B cell (primary cell): ENCODE measurements at regions not wholly inside any gene's neighbourhood (a gene's known extent, or its start where the extent isn't known, plus 50 kb on each side); places are given as distances from the start of the nearest gene placed in this dataset.

Source experiments
- ATAC-seq: fragments of 200-7000 bp; cut with Tn5 transposase; one replicate; pipeline ENCODE4 v1.10.0; 2021; ENCODE audit warnings: low read depth, mild to moderate bottlenecking, moderate number of reproducible peaks, moderate library complexity
- CTCF ChIA-PET: fragments of 350-600 bp; sonication (Branson Sonifier 250); formaldehyde crosslinking; loops from one replicate; lab custom pipeline; 2021; ENCODE audit warnings: antibody characterized with exemption, inconsistent platforms; lab: Charles Lee
- POLR2A ChIA-PET: fragments of 350-600 bp; sonication (Branson Sonifier 250); formaldehyde crosslinking; loops from one replicate; lab custom pipeline; 2021; ENCODE audit warnings: antibody characterized with exemption; lab: Charles Lee
- DNase-seq: peaks from one replicate; pipeline ENCODE4 v3.0.0; 2013
- H2AFZ ChIP-seq: 2 replicates; pipeline ENCODE4 v1.6.1; 2012; ENCODE audit warnings: mild to moderate bottlenecking, low read depth, low read length; ENCODE audit not compliant: insufficient read depth, poor library complexity, severe bottlenecking
- H3K27ac ChIP-seq, 2 donors: 1 replicate in 1 of 2; 2 replicates in 1 of 2; pipeline ENCODE4 v1.5.1; 2012 to 2013; ENCODE audit warnings: low read length in 2 of 2, mild to moderate bottlenecking in 2 of 2, moderate library complexity in 1 of 2
- H3K27me3 ChIP-seq, 4 experiments: fragments of 200-600 bp in 1 of 4; sonication (generic) in 1 of 4; replicated peaks in 1 of 4; 1 replicate in 2 of 4; 2 replicates in 2 of 4; pipeline versions ENCODE4 v1.6.1 to v1.7.0; 2013 to 2016; ENCODE audit warnings: low read length in 3 of 4, mild to moderate bottlenecking in 2 of 4, mixed read lengths in 1 of 4, moderate library complexity in 1 of 4; ENCODE audit not compliant: insufficient read depth in 4 of 4, control insufficient read depth in 3 of 4; ENCODE audit errors: control extremely low read depth in 1 of 4
- H3K36me3 ChIP-seq, 2 experiments: replicated peaks in 1 of 2; 1 replicate in 1 of 2; 2 replicates in 1 of 2; pipeline versions ENCODE4 v1.6.1 to v1.7.1; 2013; ENCODE audit warnings: low read length in 1 of 2; ENCODE audit not compliant: insufficient read depth in 2 of 2, control insufficient read depth in 1 of 2; ENCODE audit errors: control extremely low read depth in 1 of 2, extremely low read depth in 1 of 2
- H3K4me1 ChIP-seq, 2 donors: fragments of 200-600 bp in 1 of 2; sonication (generic) in 1 of 2; 1 replicate in 1 of 2; 2 replicates in 1 of 2; pipeline versions ENCODE4 v1.5.1 to v1.6.1; 2013 to 2017; ENCODE audit warnings: low read length in 2 of 2; ENCODE audit not compliant: control insufficient read depth in 2 of 2, insufficient read depth in 2 of 2
- H3K4me2 ChIP-seq: replicated peaks from 2 replicates; pipeline ENCODE3; 2012; ENCODE audit warnings: mild to moderate bottlenecking, low read depth, low read length; ENCODE audit not compliant: poor library complexity, severe bottlenecking
- H3K4me3 ChIP-seq, 5 experiments: fragments of 200-600 bp in 1 of 5; sonication (generic) in 1 of 5; 1 replicate in 3 of 5; 2 replicates in 2 of 5; pipeline versions ENCODE4 v1.5.1 to v1.7.0; 2011 to 2016; ENCODE audit warnings: low read length in 4 of 5, mild to moderate bottlenecking in 4 of 5, low read depth in 2 of 5, control low read depth in 1 of 5, moderate library complexity in 1 of 5; ENCODE audit not compliant: insufficient read depth in 1 of 5; ENCODE audit errors: control extremely low read depth in 1 of 5, extremely low read depth in 1 of 5
- H3K79me2 ChIP-seq: fragments of 200-600 bp; sonication (generic); one replicate; pipeline ENCODE4 v1.6.0; 2016; ENCODE audit warnings: low read length; ENCODE audit not compliant: control insufficient read depth, insufficient read depth
- H3K9ac ChIP-seq: fragments of 200-600 bp; sonication (generic); 2 replicates; pipeline ENCODE4 v1.6.1; 2017; ENCODE audit warnings: mild to moderate bottlenecking, low read length, moderate library complexity
- H3K9me3 ChIP-seq, 3 donors: one replicate each; pipeline versions ENCODE4 v1.6.1 to v1.7.1; 2013; ENCODE audit warnings: low read length in 2 of 3; ENCODE audit not compliant: control insufficient read depth in 2 of 3, insufficient read depth in 1 of 3; ENCODE audit errors: control extremely low read depth in 1 of 3
- H4K20me1 ChIP-seq: 2 replicates; pipeline ENCODE4 v1.6.0; 2012; ENCODE audit warnings: mild to moderate bottlenecking, low read length; ENCODE audit not compliant: insufficient read depth, control insufficient read depth, poor library complexity, severe bottlenecking
- H3K27ac Mint-ChIP-seq: one replicate; pipeline ENCODE4 v1.8.0; 2021; ENCODE audit warnings: mixed read lengths
- H3K27me3 Mint-ChIP-seq: one replicate; pipeline ENCODE4 v1.8.0; 2021; ENCODE audit warnings: mixed read lengths
- H3K4me1 Mint-ChIP-seq: one replicate; pipeline ENCODE4 v1.8.0; 2021; ENCODE audit warnings: mixed read lengths
- H3K4me3 Mint-ChIP-seq: one replicate; pipeline ENCODE4 v1.8.0; 2021; ENCODE audit warnings: mixed read lengths
- H3K9me3 Mint-ChIP-seq: one replicate; pipeline ENCODE4 v1.8.0; 2022; ENCODE audit warnings: mixed read lengths; ENCODE audit not compliant: insufficient read depth
- EZH2 ChIP-seq: IDR thresholded peaks from 2 replicates; pipeline ENCODE4 v1.6.1; 2012; ENCODE audit warnings: borderline replicate concordance, low read depth, mild to moderate bottlenecking, moderate library complexity, low read length; ENCODE audit not compliant: insufficient read depth, poor library complexity, severe bottlenecking
- WGBS: methylation state at CpG from one replicate; pipeline ENCODE4 v1.1.5; 2013; ENCODE audit warnings: missing lambda C conversion rate; ENCODE audit not compliant: insufficient coverage; 5-methylcytosine and 5-hydroxymethylcytosine counted together
- intact Hi-C: fragments of 100-400 bp; cut with micrococcal nuclease; formaldehyde crosslinking; loops from one replicate; pipeline ENCODE4 v1.10.0; 2022
- TF ChIP-seq, protein P1 (sequence below): fragments of 200-600 bp; IDR thresholded peaks from one replicate; pipeline ENCODE4 v1.8.0; 2022; ENCODE audit warnings: antibody characterized with exemption, mild to moderate bottlenecking

GRCh38 chr17:79404136-79404911, 206.5 kb downstream of the RBFOX3 start:
- H3K36me3 ChIP-seq: no peaks in the 10 kb centered on the region
- Mint-ChIP-seq H3K27ac (no peak overlapping the region), H3K27me3 (peaks cover 49% of the 10 kb centered on the region), H3K9me3 (no peaks in the 10 kb centered on the region), H3K4me1 (peaks cover 10% of the 10 kb centered on the region), H3K4me3 (no peak overlapping the region)
- intact Hi-C loops: no loop called here
- no peaks in the 10 kb centered on the region for H3K79me2 ChIP-seq
- H3K4me1 ChIP-seq: peaks cover 6 to 7% of the 10 kb centered on the region in 2 donors
- CTCF ChIA-PET: interaction anchor here (6.2 kb wide), 1 partner anchor 12 kb away, joined by 77 read pairs; no protein-coding TSS in a partner anchor
- POLR2A ChIA-PET: no interaction called here
- no peaks in the 10 kb centered on the region for H4K20me1 ChIP-seq
- no peak for TF ChIP-seq EZH2
- TF ChIP-seq, protein P1, sequence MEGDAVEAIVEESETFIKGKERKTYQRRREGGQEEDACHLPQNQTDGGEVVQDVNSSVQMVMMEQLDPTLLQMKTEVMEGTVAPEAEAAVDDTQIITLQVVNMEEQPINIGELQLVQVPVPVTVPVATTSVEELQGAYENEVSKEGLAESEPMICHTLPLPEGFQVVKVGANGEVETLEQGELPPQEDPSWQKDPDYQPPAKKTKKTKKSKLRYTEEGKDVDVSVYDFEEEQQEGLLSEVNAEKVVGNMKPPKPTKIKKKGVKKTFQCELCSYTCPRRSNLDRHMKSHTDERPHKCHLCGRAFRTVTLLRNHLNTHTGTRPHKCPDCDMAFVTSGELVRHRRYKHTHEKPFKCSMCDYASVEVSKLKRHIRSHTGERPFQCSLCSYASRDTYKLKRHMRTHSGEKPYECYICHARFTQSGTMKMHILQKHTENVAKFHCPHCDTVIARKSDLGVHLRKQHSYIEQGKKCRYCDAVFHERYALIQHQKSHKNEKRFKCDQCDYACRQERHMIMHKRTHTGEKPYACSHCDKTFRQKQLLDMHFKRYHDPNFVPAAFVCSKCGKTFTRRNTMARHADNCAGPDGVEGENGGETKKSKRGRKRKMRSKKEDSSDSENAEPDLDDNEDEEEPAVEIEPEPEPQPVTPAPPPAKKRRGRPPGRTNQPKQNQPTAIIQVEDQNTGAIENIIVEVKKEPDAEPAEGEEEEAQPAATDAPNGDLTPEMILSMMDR: no peak
- no peak overlapping the region for H3K4me2 ChIP-seq
- peaks cover 0 to 3% (median 0%) of the 10 kb centered on the region in 3 donors for H3K9me3 ChIP-seq
- no peak for DNase-seq
- H2AFZ ChIP-seq: no peak overlapping the region
- 88% methylated on average over 11 of the region's 16 CpGs for WGBS
- no peak for ATAC-seq
- H3K9ac ChIP-seq: no peak overlapping the region
- H3K27me3 ChIP-seq: peaks cover 0 to 45% (median 7%) of the 10 kb centered on the region in 4 experiments
- no peak overlapping the region for H3K4me3 ChIP-seq
- no peak overlapping the region for H3K27ac ChIP-seq
